ENCODE measurements at regions not wholly inside any gene's neighbourhood (a gene's known extent, or its start where the extent isn't known, plus 50 kb on each side); places are given as distances from the start of the nearest gene placed in this dataset.

DNA sequence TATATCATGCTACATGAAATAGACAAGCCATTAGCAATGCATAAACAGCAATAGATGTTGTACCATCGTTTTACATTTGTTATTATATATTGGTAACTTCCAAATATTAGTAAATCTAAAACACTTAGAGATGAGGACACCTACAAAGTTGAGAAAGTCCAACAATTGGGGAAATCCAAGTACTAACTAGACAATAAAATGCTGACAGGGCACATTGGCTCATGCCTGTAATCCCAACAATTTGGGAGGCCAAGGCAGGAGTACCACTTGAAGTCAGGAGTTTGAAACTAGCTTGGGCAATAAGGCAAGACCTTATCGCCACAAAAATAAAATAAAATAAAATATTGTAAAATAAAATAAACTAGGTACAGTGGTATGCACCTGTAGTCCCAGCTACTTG is 1023.1 kb downstream of the SUCLG1 start:
- Histone ChIP-seq H3K9me3 (ENCODE audit: control insufficient read depth, insufficient read depth, low read length) (no peaks in the 10 kb centered on the region), H3K27me3 (ENCODE audit: control insufficient read depth, insufficient read depth, low read length) (no peaks in the 10 kb centered on the region), H3K36me3 (ENCODE audit: control insufficient read depth, insufficient read depth, low read length) (no peaks in the 10 kb centered on the region), H3K4me3 (ENCODE audit: low read depth, low read length) (no peak overlapping the region), H3K9ac (ENCODE audit: low read depth, low read length) (no peak overlapping the region), H3K4me1 (ENCODE audit: control insufficient read depth, insufficient read depth, low read length) (no peaks in the 10 kb centered on the region)

DNA sequence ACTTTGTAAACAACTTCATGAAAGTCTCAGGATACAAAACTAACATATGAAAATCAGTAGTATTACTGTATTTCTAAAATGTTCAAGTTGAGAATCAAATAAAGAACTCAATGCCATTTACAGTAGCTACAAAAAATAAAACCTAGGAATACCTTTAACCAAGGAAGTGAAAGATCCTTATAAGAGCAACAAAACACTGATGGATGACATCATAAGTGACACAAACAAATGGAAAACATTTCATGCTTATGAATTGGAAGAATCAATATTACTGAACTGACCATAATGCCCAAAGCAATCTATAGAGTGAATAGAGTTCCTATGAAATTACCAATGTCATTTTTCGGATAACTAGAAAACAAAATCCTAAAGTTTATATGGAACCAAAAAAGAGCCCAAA is 1038.1 kb downstream of the SUCLG1 start:
- no peaks in the 10 kb centered on the region for H3K27me3 ChIP-seq (ENCODE audit: control insufficient read depth, insufficient read depth, low read length)
- H3K36me3 ChIP-seq (ENCODE audit: control insufficient read depth, insufficient read depth, low read length) = no peaks in the 10 kb centered on the region
- peaks cover 4% of the 10 kb centered on the region for H3K9me3 ChIP-seq (ENCODE audit: control insufficient read depth, insufficient read depth, low read length)
- H3K4me1 ChIP-seq (ENCODE audit: control insufficient read depth, insufficient read depth, low read length) = no peaks in the 10 kb centered on the region
- no peak overlapping the region for H3K9ac ChIP-seq (ENCODE audit: low read depth, low read length)
- no peak overlapping the region for H3K4me3 ChIP-seq (ENCODE audit: low read depth, low read length)

GRCh38 chr2:83394134-83394904 is 1064.8 kb downstream of the SUCLG1 start:
- no peaks in the 10 kb centered on the region for H3K27me3 ChIP-seq (ENCODE audit: control insufficient read depth, insufficient read depth, low read length)
- H3K36me3 ChIP-seq (ENCODE audit: control insufficient read depth, insufficient read depth, low read length) = no peaks in the 10 kb centered on the region
- no peaks in the 10 kb centered on the region for H3K4me1 ChIP-seq (ENCODE audit: control insufficient read depth, insufficient read depth, low read length)
- H3K4me3 ChIP-seq (ENCODE audit: low read depth, low read length) = no peak overlapping the region
- H3K9ac ChIP-seq (ENCODE audit: low read depth, low read length) = no peak overlapping the region
- H3K9me3 ChIP-seq (ENCODE audit: control insufficient read depth, insufficient read depth, low read length) = no peaks in the 10 kb centered on the region

DNA sequence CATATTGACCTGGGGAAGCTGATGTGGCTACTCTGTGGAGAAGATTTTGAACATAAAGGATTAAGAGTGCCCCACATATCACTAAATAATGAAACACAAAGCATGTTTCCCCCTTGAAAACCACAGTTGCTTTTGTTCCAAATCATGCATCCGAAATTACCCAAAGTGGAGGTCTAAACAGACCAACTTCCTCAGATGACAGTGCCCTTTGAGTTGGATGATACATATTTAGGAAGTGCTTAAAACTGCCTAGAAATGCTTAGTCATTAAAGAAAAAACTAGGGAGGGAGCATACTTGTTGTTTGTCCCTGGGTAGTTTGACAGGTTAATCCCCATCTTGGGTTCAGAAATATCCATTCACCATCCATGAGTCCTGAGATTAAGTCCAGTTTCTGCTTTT is 1070.3 kb downstream of the SUCLG1 start:
- H3K27me3 ChIP-seq (ENCODE audit: control insufficient read depth, insufficient read depth, low read length) = no peaks in the 10 kb centered on the region
- no peaks in the 10 kb centered on the region for H3K4me1 ChIP-seq (ENCODE audit: control insufficient read depth, insufficient read depth, low read length)
- no peak overlapping the region for H3K9ac ChIP-seq (ENCODE audit: low read depth, low read length)
- H3K4me3 ChIP-seq (ENCODE audit: low read depth, low read length) = no peak overlapping the region
- H3K36me3 ChIP-seq (ENCODE audit: control insufficient read depth, insufficient read depth, low read length) = no peaks in the 10 kb centered on the region
- no peaks in the 10 kb centered on the region for H3K9me3 ChIP-seq (ENCODE audit: control insufficient read depth, insufficient read depth, low read length)

- Histone ChIP-seq H3K27me3 (ENCODE audit: control insufficient read depth, insufficient read depth, low read length) (no peaks in the 10 kb centered on the region), H3K4me3 (ENCODE audit: low read depth, low read length) (no peak overlapping the region), H3K9ac (ENCODE audit: low read depth, low read length) (no peak overlapping the region), H3K9me3 (ENCODE audit: control insufficient read depth, insufficient read depth, low read length) (no peaks in the 10 kb centered on the region), H3K4me1 (ENCODE audit: control insufficient read depth, insufficient read depth, low read length) (no peaks in the 10 kb centered on the region), H3K36me3 (ENCODE audit: control insufficient read depth, insufficient read depth, low read length) (no peaks in the 10 kb centered on the region)
These were observed 1072.5 kb downstream of the SUCLG1 start for GRCh38 chr2:83386549-83386948.

DNA sequence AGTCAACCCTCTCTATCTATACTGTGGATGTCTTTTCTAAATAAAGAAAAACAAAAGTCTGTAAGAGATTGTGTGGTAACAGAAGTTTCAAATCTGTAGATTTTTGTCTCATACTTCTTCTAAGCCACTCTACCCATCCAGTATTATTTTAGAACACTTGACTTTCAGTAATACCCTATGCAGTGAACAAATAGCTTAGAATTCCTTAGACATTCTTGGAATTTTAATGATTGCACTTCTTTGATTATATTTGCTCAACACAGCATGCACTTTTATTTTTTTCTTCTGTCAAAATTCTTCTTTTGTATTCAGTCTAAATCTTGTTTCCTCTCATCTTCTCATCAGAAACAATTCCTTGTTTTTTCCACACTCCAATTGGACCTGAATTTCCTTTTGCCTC is 1080.2 kb downstream of the SUCLG1 start:
- no peaks in the 10 kb centered on the region for H3K27me3 ChIP-seq (ENCODE audit: control insufficient read depth, insufficient read depth, low read length)
- H3K4me3 ChIP-seq (ENCODE audit: low read depth, low read length) = no peak overlapping the region
- H3K9ac ChIP-seq (ENCODE audit: low read depth, low read length) = no peak overlapping the region
- peaks cover 3% of the 10 kb centered on the region for H3K9me3 ChIP-seq (ENCODE audit: control insufficient read depth, insufficient read depth, low read length)
- H3K4me1 ChIP-seq (ENCODE audit: control insufficient read depth, insufficient read depth, low read length) = no peaks in the 10 kb centered on the region
- H3K36me3 ChIP-seq (ENCODE audit: control insufficient read depth, insufficient read depth, low read length) = no peaks in the 10 kb centered on the region

DNA sequence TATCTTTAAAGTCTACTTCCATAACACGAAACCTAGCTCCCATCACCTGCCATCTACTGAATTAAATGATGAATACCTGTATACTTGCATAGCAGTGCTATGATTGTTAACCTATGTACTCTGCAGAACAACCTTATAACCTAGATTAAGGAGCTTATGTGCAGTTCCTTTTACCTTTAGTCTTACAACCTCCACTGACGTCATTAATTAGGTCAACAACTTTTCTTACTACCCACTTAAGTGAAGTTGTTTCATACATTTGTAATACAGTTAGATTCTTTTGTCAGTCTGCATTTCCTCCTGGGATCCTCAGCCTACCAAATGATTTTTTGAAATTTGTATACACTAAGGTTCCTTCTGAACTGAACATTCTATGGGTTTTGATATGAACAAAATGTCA is 1082.3 kb downstream of the SUCLG1 start:
- H3K4me1 ChIP-seq (ENCODE audit: control insufficient read depth, insufficient read depth, low read length) = no peaks in the 10 kb centered on the region
- no peaks in the 10 kb centered on the region for H3K36me3 ChIP-seq (ENCODE audit: control insufficient read depth, insufficient read depth, low read length)
- H3K9ac ChIP-seq (ENCODE audit: low read depth, low read length) = no peak overlapping the region
- H3K4me3 ChIP-seq (ENCODE audit: low read depth, low read length) = no peak overlapping the region
- H3K9me3 ChIP-seq (ENCODE audit: control insufficient read depth, insufficient read depth, low read length) = peaks cover 3% of the 10 kb centered on the region
- H3K27me3 ChIP-seq (ENCODE audit: control insufficient read depth, insufficient read depth, low read length) = no peaks in the 10 kb centered on the region

- Histone ChIP-seq H3K36me3 (ENCODE audit: control insufficient read depth, insufficient read depth, low read length) (no peaks in the 10 kb centered on the region), H3K9me3 (ENCODE audit: control insufficient read depth, insufficient read depth, low read length) (no peaks in the 10 kb centered on the region), H3K27me3 (ENCODE audit: control insufficient read depth, insufficient read depth, low read length) (no peaks in the 10 kb centered on the region), H3K4me3 (ENCODE audit: low read depth, low read length) (no peak overlapping the region), H3K9ac (ENCODE audit: low read depth, low read length) (no peak overlapping the region), H3K4me1 (ENCODE audit: control insufficient read depth, insufficient read depth, low read length) (no peaks in the 10 kb centered on the region)
These were observed 1088.7 kb downstream of the SUCLG1 start for GRCh38 chr2:83370419-83370762.

DNA sequence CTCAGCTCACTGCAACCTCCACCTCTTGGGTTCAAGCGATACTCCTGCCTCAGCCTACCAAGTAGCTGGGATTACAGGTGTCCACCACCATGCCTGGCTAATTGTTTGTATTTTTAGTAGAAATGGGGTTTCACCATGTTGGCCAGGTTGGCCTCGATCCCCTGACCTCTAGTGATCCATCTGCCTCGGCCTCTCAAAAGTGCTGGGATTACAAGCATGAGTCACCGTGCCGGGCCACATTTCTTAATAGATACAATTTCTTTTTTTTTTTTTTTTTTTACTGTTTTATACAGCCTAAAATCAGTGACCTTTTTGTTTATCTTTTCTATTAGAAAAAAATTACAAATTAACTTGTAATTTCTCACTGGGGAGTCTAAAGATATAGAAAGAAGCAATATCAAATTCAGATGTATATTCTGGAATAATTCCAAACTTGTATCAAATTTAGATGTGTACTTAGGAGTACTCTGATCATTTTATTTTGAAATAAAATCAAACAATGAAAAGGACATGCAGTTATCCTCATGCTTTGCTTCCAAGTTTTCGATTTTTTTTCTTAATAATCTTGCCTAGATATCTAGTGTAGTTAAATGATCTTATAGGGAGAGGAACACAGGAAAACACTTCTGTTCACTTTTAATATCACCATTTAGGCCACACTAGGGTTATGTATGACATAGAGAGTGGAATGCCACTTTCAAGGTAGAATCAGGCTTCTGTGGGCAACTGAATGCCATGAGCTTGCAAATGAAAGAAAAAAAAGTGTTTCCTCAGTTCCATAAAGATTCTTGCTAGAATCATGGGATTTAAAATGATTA is 1089.3 kb downstream of the SUCLG1 start:
- Histone ChIP-seq H3K36me3 (ENCODE audit: control insufficient read depth, insufficient read depth, low read length) (no peaks in the 10 kb centered on the region), H3K27me3 (ENCODE audit: control insufficient read depth, insufficient read depth, low read length) (no peaks in the 10 kb centered on the region), H3K4me1 (ENCODE audit: control insufficient read depth, insufficient read depth, low read length) (no peaks in the 10 kb centered on the region), H3K4me3 (ENCODE audit: low read depth, low read length) (no peak overlapping the region), H3K9me3 (ENCODE audit: control insufficient read depth, insufficient read depth, low read length) (no peaks in the 10 kb centered on the region), H3K9ac (ENCODE audit: low read depth, low read length) (no peak overlapping the region)

- Histone ChIP-seq H3K9ac (ENCODE audit: low read depth, low read length) (no peak overlapping the region), H3K36me3 (ENCODE audit: control insufficient read depth, insufficient read depth, low read length) (no peaks in the 10 kb centered on the region), H3K9me3 (ENCODE audit: control insufficient read depth, insufficient read depth, low read length) (no peaks in the 10 kb centered on the region), H3K27me3 (ENCODE audit: control insufficient read depth, insufficient read depth, low read length) (no peaks in the 10 kb centered on the region), H3K4me3 (ENCODE audit: low read depth, low read length) (no peak overlapping the region), H3K4me1 (ENCODE audit: control insufficient read depth, insufficient read depth, low read length) (no peaks in the 10 kb centered on the region)
These were observed 1090.2 kb downstream of the SUCLG1 start for GRCh38 chr2:83368916-83369315.

- no peaks in the 10 kb centered on the region for H3K36me3 ChIP-seq (ENCODE audit: control insufficient read depth, insufficient read depth, low read length)
These were observed 1090.6 kb downstream of the SUCLG1 start for GRCh38 chr2:83368461-83368860.

GRCh38 chr2:83365476-83365875 is 1093.6 kb downstream of the SUCLG1 start:
- no peaks in the 10 kb centered on the region for H3K4me1 ChIP-seq (ENCODE audit: control insufficient read depth, insufficient read depth, low read length)
- no peaks in the 10 kb centered on the region for H3K9me3 ChIP-seq (ENCODE audit: control insufficient read depth, insufficient read depth, low read length)
- no peak overlapping the region for H3K4me3 ChIP-seq (ENCODE audit: low read depth, low read length)
- no peaks in the 10 kb centered on the region for H3K36me3 ChIP-seq (ENCODE audit: control insufficient read depth, insufficient read depth, low read length)
- H3K27me3 ChIP-seq (ENCODE audit: control insufficient read depth, insufficient read depth, low read length) = no peaks in the 10 kb centered on the region
- no peak overlapping the region for H3K9ac ChIP-seq (ENCODE audit: low read depth, low read length)

More at GRCh38 chr2:83368461-83368860, 1090.6 kb downstream of the SUCLG1 start:
- no peaks in the 10 kb centered on the region for H3K9me3 ChIP-seq (ENCODE audit: control insufficient read depth, insufficient read depth, low read length)
- no peaks in the 10 kb centered on the region for H3K4me1 ChIP-seq (ENCODE audit: control insufficient read depth, insufficient read depth, low read length)
- H3K9ac ChIP-seq (ENCODE audit: low read depth, low read length) = no peak overlapping the region
- no peaks in the 10 kb centered on the region for H3K27me3 ChIP-seq (ENCODE audit: control insufficient read depth, insufficient read depth, low read length)
- H3K4me3 ChIP-seq (ENCODE audit: low read depth, low read length) = no peak overlapping the region
